ENCODE measurements at regions not wholly inside any gene's neighbourhood (a gene's known extent, or its start where the extent isn't known, plus 50 kb on each side); places are given as distances from the start of the nearest gene placed in this dataset.

DNA sequence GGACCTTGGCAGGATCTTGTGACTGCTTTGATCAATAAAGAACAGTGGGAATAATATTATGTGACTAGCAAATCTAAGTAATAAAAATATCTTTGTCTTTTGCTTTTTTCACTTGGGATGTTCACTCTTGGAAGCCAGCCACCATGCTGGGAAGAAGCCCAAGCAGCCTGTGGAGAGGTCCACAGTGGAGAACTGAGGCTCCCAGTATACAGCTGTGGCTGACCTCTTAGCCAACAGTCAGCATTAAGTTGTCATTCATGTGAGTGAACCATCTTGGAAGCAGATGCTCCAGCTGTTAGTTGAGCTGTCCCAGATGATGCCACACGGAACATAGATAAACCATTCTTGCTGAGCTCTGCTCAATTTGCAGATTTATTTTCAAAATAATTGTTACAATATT lies 160.0 kb downstream of the OSR1 start:
- H3K4me3 ChIP-seq (ENCODE audit: low read depth, low read length), result no peak overlapping the region
- DNase-seq (ENCODE audit: low read depth), result no peak
- TF ChIP-seq, protein P1, sequence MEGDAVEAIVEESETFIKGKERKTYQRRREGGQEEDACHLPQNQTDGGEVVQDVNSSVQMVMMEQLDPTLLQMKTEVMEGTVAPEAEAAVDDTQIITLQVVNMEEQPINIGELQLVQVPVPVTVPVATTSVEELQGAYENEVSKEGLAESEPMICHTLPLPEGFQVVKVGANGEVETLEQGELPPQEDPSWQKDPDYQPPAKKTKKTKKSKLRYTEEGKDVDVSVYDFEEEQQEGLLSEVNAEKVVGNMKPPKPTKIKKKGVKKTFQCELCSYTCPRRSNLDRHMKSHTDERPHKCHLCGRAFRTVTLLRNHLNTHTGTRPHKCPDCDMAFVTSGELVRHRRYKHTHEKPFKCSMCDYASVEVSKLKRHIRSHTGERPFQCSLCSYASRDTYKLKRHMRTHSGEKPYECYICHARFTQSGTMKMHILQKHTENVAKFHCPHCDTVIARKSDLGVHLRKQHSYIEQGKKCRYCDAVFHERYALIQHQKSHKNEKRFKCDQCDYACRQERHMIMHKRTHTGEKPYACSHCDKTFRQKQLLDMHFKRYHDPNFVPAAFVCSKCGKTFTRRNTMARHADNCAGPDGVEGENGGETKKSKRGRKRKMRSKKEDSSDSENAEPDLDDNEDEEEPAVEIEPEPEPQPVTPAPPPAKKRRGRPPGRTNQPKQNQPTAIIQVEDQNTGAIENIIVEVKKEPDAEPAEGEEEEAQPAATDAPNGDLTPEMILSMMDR (IDR thresholded peaks at IDR 0.05; ENCODE audit: insufficient read depth, low read depth, low read length, missing control alignments), result no peak

DNA sequence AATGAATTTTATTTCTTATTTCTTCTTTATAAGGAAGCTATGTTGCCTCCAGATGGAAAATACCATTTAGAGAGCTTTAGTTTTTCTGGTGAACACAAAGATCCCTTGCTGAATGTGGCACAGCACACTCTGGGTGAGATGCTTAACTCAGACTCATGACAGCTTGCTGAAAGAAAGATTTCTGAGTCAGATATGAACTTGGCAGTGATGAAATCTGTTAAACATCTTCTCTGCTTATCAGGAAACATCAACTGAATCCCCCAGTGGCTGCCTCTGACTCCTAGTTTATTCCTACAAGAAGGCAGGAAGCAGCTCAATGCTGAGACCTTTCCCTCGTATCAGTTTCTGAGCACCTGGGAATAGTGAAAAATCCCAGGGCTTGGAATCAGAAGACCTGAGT lies 162.8 kb downstream of the OSR1 start:
- DNase-seq (ENCODE audit: low read depth), result no peak
- TF ChIP-seq, protein P1 (IDR thresholded peaks at IDR 0.05; ENCODE audit: insufficient read depth, low read depth, low read length, missing control alignments), result no peak
- H3K4me3 ChIP-seq (ENCODE audit: low read depth, low read length), result no peak overlapping the region

DNA sequence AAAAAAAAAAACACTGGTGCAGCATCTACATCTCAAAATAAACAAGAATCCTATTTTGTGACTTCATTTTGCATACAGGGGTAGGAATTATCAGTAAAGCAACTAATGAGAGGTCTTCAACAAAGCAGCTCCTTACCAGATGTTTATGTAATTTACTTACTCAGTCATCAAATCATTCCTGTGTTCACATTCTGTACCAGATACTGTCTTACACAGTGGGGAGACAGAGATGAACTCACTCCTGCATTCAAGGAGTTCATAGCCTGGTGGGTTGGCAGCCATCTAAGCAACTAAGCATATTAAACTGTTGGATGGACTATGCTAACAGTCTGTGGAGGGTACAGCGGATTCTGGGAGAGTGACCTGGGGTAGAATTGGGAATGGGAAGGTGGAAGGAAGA lies 169.0 kb downstream of the OSR1 start:
- DNase-seq (ENCODE audit: low read depth), result no peak
- TF ChIP-seq, protein P1 (IDR thresholded peaks at IDR 0.05; ENCODE audit: insufficient read depth, low read depth, low read length, missing control alignments), result no peak
- H3K4me3 ChIP-seq (ENCODE audit: low read depth, low read length), result no peak overlapping the region

DNA sequence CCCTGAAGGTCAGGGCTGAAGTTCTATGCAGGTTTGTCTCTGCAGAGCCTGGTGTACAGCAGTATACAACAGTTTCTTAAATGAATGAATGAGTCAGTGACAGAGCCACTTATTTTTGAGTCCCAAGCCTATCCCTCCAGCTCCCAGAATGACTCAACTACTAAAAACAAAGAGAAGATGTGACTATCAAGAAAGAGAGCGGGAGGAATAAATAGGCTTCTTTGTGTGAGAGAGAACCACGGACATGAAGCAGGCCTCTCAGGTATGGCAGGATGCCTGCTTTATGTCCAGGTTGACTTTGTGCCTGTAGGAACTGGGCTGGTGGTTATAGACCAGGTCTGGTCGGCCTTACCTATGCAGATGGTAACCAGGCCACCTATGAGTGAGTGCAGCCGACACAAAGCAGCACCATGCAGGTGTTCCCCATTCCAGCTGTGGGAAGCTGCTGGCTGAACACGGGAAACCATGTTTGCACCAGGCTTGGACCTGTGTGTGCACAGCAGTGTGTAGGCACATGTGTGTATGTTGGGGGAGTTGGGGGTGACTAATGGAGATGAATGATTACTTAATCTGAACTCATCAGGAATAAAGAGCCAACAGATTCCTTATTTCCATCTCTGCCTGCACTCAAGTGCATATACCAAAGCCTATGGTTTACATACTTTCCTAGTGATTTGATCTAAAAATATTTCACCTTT lies 171.0 kb downstream of the OSR1 start:
- TF ChIP-seq, protein P1 (IDR thresholded peaks at IDR 0.05; ENCODE audit: insufficient read depth, low read depth, low read length, missing control alignments), result no peak
- DNase-seq (ENCODE audit: low read depth), result no peak
- no peak overlapping the region for H3K4me3 ChIP-seq (ENCODE audit: low read depth, low read length)

DNA sequence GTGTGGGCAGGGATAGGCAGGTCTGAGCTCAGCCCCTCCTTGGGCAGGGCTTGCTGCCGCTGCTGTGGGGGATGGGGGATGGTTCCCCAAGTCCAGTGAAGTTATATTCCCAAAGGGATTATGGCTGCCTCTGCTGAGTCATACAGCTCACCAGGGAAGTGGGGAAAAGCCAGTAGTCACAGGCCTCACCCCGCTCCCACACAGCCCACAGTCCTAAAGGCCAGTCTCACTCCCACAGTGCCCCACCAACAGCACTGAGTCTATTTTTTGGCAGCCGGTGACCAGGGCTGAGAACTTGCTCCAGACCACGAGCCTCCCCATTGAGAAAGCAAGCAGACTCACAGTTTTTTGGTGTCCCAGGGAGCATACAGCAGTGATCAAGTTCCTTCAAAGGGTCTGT lies 173.3 kb downstream of the OSR1 start:
- H3K4me3 ChIP-seq (ENCODE audit: low read depth, low read length), result no peak overlapping the region
- TF ChIP-seq, protein P1 (IDR thresholded peaks at IDR 0.05; ENCODE audit: insufficient read depth, low read depth, low read length, missing control alignments), result no peak
- DNase-seq (ENCODE audit: low read depth), result no peak

DNA sequence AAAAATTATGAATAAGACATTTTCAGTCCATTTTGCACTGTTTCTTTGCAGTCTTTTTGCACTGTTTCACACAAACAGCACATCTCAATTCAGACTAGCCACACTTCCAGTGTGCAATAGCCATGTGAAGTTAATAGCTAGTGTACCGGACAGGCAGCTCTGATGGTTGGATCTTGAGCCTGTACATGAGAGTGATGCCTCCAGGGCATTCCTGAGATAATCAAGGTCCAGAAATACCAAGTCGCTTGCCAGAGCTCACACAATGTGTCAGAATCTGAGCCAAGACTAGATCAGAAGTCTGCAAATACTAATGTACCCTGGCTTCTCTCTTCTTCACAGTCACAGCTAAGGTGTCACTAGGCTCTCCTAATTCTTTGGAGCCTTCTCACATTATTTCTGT lies 180.2 kb downstream of the OSR1 start:
- no peak for DNase-seq (ENCODE audit: low read depth)
- no peak overlapping the region for H3K4me3 ChIP-seq (ENCODE audit: low read depth, low read length)
- TF ChIP-seq, protein P1 (IDR thresholded peaks at IDR 0.05; ENCODE audit: insufficient read depth, low read depth, low read length, missing control alignments), result no peak

DNA sequence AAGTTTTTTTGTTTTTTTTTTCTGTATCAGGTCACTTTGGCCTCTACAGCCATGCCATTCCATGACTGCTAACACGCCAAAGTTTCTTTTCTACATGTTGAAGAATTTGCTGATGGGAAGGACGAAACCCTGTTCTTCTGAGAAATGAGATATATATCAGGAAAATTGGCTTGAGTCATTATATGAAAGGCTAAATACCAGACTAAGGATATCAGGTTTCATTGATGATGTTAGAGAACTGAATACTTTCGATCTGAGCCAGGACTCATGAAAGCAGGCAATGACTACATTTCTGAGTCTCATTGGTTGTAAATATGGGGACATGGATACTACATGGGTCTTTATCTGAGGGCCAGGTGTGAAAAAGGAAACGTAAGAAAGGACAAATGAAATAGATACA lies 181.4 kb downstream of the OSR1 start:
- DNase-seq (ENCODE audit: low read depth), result no peak
- TF ChIP-seq, protein P1 (IDR thresholded peaks at IDR 0.05; ENCODE audit: insufficient read depth, low read depth, low read length, missing control alignments), result no peak
- H3K4me3 ChIP-seq (ENCODE audit: low read depth, low read length), result no peak overlapping the region
